GM20000 (cell line): ENCODE measurements at regions not wholly inside any gene's neighbourhood (a gene's known extent, or its start where the extent isn't known, plus 50 kb on each side); places are given as distances from the start of the nearest gene placed in this dataset.

Experiments used
- DNase-seq: peaks from one replicate; pipeline ENCODE4 v3.0.0; 2012; ENCODE audit warnings: low spot score
- TF ChIP-seq, protein P1 (sequence below): IDR thresholded peaks from 2 replicates; pipeline ENCODE4 v1.5.1; 2012; ENCODE audit warnings: mild to moderate bottlenecking, control low read depth; ENCODE audit errors: extremely low read depth, missing control alignments

- TF ChIP-seq, protein P1, sequence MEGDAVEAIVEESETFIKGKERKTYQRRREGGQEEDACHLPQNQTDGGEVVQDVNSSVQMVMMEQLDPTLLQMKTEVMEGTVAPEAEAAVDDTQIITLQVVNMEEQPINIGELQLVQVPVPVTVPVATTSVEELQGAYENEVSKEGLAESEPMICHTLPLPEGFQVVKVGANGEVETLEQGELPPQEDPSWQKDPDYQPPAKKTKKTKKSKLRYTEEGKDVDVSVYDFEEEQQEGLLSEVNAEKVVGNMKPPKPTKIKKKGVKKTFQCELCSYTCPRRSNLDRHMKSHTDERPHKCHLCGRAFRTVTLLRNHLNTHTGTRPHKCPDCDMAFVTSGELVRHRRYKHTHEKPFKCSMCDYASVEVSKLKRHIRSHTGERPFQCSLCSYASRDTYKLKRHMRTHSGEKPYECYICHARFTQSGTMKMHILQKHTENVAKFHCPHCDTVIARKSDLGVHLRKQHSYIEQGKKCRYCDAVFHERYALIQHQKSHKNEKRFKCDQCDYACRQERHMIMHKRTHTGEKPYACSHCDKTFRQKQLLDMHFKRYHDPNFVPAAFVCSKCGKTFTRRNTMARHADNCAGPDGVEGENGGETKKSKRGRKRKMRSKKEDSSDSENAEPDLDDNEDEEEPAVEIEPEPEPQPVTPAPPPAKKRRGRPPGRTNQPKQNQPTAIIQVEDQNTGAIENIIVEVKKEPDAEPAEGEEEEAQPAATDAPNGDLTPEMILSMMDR, result no peak
- no peak for DNase-seq
These were observed 80.3 kb upstream of the OXGR1 start for GRCh38 chr13:97074618-97075017.

GRCh38 chr13:97076898-97077297, 82.6 kb upstream of the OXGR1 start:
- DNase-seq, result no peak
- TF ChIP-seq, protein P1, result no peak

GRCh38 chr13:97077341-97077740, 83.1 kb upstream of the OXGR1 start:
- no peak for DNase-seq
- TF ChIP-seq, protein P1, result no peak

DNA sequence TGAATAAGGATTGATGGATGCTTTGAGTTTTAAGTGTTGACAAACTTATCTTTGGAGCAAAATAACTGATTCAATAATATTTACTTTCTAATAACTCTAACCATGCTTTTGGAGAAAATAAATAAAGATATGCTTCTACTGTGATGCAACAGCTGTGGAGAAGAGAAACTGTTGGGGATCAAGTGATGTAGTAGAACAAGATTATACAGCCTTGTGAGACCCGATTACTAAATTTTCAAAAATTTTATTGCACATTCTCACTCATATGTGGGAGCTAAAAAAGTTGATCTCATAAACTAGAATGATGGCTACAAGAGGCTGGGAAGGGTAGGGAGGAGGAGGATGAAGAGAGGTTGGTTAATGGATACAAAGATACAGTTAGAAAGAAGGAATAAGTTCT, 85.5 kb upstream of the OXGR1 start:
- DNase-seq, result no peak
- TF ChIP-seq, protein P1, result no peak

DNA sequence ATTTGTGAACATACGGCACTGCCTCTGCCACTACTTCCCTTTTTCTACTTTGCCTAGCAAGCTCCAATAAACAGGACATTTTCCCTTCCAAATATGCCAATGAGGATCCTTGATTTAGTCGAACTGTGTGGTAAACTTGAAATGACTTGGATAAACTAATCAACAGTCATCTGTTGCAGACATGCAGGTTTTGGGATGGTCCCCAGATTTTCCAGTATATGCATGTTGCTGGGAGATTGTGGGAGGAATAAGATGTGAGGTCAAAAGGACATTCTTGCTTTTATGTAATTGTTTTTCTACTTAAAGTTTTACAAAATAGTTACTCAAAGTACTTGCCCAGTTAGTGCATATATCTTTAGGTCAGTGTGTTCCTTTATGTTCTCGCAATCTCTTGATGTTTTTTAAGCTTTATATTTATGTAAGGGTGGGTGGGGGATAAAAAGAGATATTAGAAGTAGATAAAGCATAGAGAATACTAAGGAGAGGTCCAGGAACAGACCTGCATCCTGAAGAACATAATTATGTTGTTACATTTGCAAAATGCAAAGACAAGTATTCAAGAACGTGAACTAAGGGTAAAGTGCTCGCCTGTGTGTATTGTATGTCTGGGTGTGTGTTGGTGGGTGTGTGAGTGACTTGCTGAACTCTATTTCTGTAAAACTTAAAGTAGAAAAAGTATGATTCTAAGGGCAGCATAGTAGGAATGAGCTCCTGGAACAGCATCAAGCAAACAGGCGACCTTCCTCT, 88.4 kb upstream of the OXGR1 start:
- DNase-seq, result no peak
- TF ChIP-seq, protein P1, result no peak

DNA sequence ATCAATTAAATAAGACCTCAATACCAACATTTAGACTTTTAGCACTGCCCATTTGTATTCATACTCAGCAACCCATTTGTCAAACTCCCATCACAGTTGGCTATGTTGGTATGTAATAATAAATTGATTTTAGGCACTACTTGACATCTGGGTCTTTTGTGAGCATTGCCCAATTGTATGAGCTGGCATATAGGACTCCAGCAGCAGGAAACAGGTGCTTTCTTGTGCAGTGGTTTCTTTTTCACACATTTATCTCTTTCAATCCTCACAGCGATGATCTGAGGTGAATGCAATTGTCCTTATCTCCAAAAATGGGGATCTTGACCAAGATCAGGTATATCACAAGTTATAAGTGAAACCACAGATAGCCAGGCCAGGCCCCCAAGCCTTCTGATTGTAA, 96.9 kb upstream of the OXGR1 start:
- TF ChIP-seq, protein P1, result no peak
- DNase-seq, result no peak

GRCh38 chr13:97100821-97101220, 106.5 kb upstream of the OXGR1 start:
- TF ChIP-seq, protein P1, result no peak
- DNase-seq, result no peak
